ENCODE measurements at regions not wholly inside any gene's neighbourhood (a gene's known extent, or its start where the extent isn't known, plus 50 kb on each side); places are given as distances from the start of the nearest gene placed in this dataset.

- intact Hi-C loops (cut with micrococcal nuclease; ENCODE audit: unreplicated experiment): no loop called here
- Histone ChIP-seq H3K4me2 (ENCODE audit: low read length) (no peak overlapping the region), H3K4me1 (ENCODE audit: insufficient read depth, low read length, poor library complexity, severe bottlenecking) (peaks cover 12% of the 10 kb centered on the region)
These were observed 53.7 kb upstream of the MGAT5 start for GRCh38 chr2:134200036-134200618.

DNA sequence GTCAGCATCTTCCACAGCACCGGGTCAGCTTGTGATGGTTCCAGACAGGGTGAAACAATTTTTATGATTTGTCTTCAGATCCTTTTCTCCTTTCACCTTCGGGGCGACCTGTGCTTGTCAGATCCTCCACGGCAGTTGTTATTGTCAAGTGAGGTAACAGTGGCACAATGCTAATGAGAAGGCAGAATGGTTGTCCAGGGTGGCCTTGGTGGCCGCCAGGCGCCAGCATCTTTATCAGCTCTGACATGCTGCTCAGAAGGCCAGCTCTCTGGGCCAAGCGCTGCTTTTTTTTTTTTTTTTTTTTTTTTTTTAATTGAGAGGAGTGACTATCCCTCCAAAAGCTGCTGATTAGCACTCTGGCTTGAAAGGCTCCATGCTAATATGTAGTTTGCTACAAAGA is 52.3 kb upstream of the MGAT5 start:
- H3K79me2 ChIP-seq (ENCODE audit: insufficient read depth, low read depth, low read length): peaks cover 7% of the 10 kb centered on the region; the same call in 1 of the 2 replicates
- CTCF ChIA-PET (ENCODE audit: unreplicated experiment): no interaction called here
- POLR2A ChIA-PET: interaction anchor here (0.5 to 1.3 kb wide), 3 partner anchors 8 to 45 kb away, joined by 3 to 5 read pairs (median 5); no protein-coding TSS in a partner anchor

More at GRCh38 chr2:134200036-134200618, 53.7 kb upstream of the MGAT5 start:
- no peak overlapping the region for H2AFZ ChIP-seq (ENCODE audit: low read length)
- BruUV-seq (replicated peaks): no TSS peak
- no peaks in the 10 kb centered on the region for H3K9me2 ChIP-seq (ENCODE audit: insufficient read depth, low read length)
- H3K79me2 ChIP-seq (ENCODE audit: insufficient read depth, low read depth, low read length): peaks cover 18% of the 10 kb centered on the region; the same call in 1 of the 2 replicates
- H3K4me3 ChIP-seq (ENCODE audit: low read depth, low read length, poor library complexity, severe bottlenecking): no peak overlapping the region
- peaks cover 16% of the 10 kb centered on the region; the same call in 1 of the 2 replicates for H4K20me1 ChIP-seq (ENCODE audit: insufficient read depth, low read length)
- no peaks in the 10 kb centered on the region for H3K9me3 ChIP-seq (ENCODE audit: low read length)
- no peak overlapping the region for H3K27ac ChIP-seq (ENCODE audit: low read depth, low read length, poor library complexity, severe bottlenecking)
- POLR2A ChIA-PET: no interaction called here
- TF ChIP-seq EZH2phosphoT487 (IDR thresholded peaks at IDR 0.05; ENCODE audit: borderline replicate concordance, low read depth, low read length): no peak
- no peak for TF ChIP-seq CTCF (conservative IDR thresholded peaks at IDR 0.05; ENCODE audit: low read length)
- CTCF ChIA-PET (ENCODE audit: unreplicated experiment): no interaction called here
- H3K36me3 ChIP-seq (ENCODE audit: insufficient read depth, low read length): no peaks in the 10 kb centered on the region; the same call in 1 of the 2 replicates
- no peak for DNase-seq (ENCODE audit: low spot score)

More for the DNA sequence above, 52.3 kb upstream of the MGAT5 start:
- H3K4me1 ChIP-seq (ENCODE audit: insufficient read depth, low read length, poor library complexity, severe bottlenecking): peaks cover 26% of the 10 kb centered on the region
- H2AFZ ChIP-seq (ENCODE audit: low read length): no peak overlapping the region
- DNase-seq (ENCODE audit: low spot score): no peak
- H3K4me3 ChIP-seq (ENCODE audit: low read depth, low read length, poor library complexity, severe bottlenecking): no peak overlapping the region
- H4K20me1 ChIP-seq (ENCODE audit: insufficient read depth, low read length): peaks cover 16% of the 10 kb centered on the region; the same call in 1 of the 2 replicates
- H3K36me3 ChIP-seq (ENCODE audit: insufficient read depth, low read length): no peaks in the 10 kb centered on the region; the same call in 1 of the 2 replicates
- intact Hi-C loops (cut with micrococcal nuclease; ENCODE audit: unreplicated experiment): no loop called here
- no peak for TF ChIP-seq CTCF (conservative IDR thresholded peaks at IDR 0.05; ENCODE audit: low read length)
- no peak for TF ChIP-seq EZH2phosphoT487 (IDR thresholded peaks at IDR 0.05; ENCODE audit: borderline replicate concordance, low read depth, low read length)
- H3K27ac ChIP-seq (ENCODE audit: low read depth, low read length, poor library complexity, severe bottlenecking): no peak overlapping the region
- no peaks in the 10 kb centered on the region for H3K9me2 ChIP-seq (ENCODE audit: insufficient read depth, low read length)
- H3K9me3 ChIP-seq (ENCODE audit: low read length): no peaks in the 10 kb centered on the region
- H3K4me2 ChIP-seq (ENCODE audit: low read length): no peak overlapping the region
- no TSS peak for BruUV-seq (replicated peaks)
